Ureter (tissue), 1 donor: ENCODE measurements at regions not wholly inside any gene's neighbourhood (a gene's known extent, or its start where the extent isn't known, plus 50 kb on each side); places are given as distances from the start of the nearest gene placed in this dataset.

Source experiments
- DNase-seq: peaks from one replicate; pipeline ENCODE4 v3.0.0-alpha.2; 2020; ENCODE audit warnings: low spot score
- donor health status: DM: yes; HTN: yes; CAD: no.

GRCh38 chr16:51907680-51908079 is 639.3 kb downstream of the TOX3 start:
- DNase-seq = no peak

- DNase-seq = no peak
These were observed 646.6 kb downstream of the TOX3 start for GRCh38 chr16:51900221-51900780.

GRCh38 chr16:51898872-51899271 is 648.1 kb downstream of the TOX3 start:
- DNase-seq = no peak

GRCh38 chr16:51896013-51896412 is 650.9 kb downstream of the TOX3 start:
- DNase-seq = no peak

- no peak for DNase-seq
These were observed 654.5 kb downstream of the TOX3 start for GRCh38 chr16:51892293-51893007.

- DNase-seq = no peak
These were observed 658.4 kb downstream of the TOX3 start for GRCh38 chr16:51888534-51888933.

- DNase-seq = no peak
These were observed 658.9 kb downstream of the TOX3 start for GRCh38 chr16:51888016-51888415.

- no peak for DNase-seq
These were observed 660.5 kb downstream of the TOX3 start for GRCh38 chr16:51886456-51886855.

GRCh38 chr16:51884773-51885172 is 662.2 kb downstream of the TOX3 start:
- DNase-seq = no peak

- no peak for DNase-seq
These were observed 665.2 kb downstream of the TOX3 start for GRCh38 chr16:51881731-51882130.

GRCh38 chr16:51880776-51881175 is 666.2 kb downstream of the TOX3 start:
- no peak for DNase-seq

GRCh38 chr16:51877686-51878085 is 669.3 kb downstream of the TOX3 start:
- no peak for DNase-seq

GRCh38 chr16:51876934-51877333 is 670.0 kb downstream of the TOX3 start:
- DNase-seq = no peak

GRCh38 chr16:51876601-51876875 is 670.4 kb downstream of the TOX3 start:
- no peak for DNase-seq

- no peak for DNase-seq
These were observed 670.9 kb downstream of the TOX3 start for GRCh38 chr16:51875834-51876600.

- DNase-seq = no peak
These were observed 674.4 kb downstream of the TOX3 start for GRCh38 chr16:51872524-51872923.

- DNase-seq = no peak
These were observed 676.6 kb downstream of the TOX3 start for GRCh38 chr16:51870296-51870854.

- no peak for DNase-seq
These were observed 677.8 kb downstream of the TOX3 start for GRCh38 chr16:51869176-51869575.

- no peak for DNase-seq
These were observed 678.3 kb downstream of the TOX3 start for GRCh38 chr16:51868631-51869030.

- DNase-seq = no peak
These were observed 679.4 kb downstream of the TOX3 start for GRCh38 chr16:51867386-51868065.

GRCh38 chr16:51864575-51864974 is 682.4 kb downstream of the TOX3 start:
- DNase-seq = no peak

GRCh38 chr16:51854401-51854951 is 692.5 kb downstream of the TOX3 start:
- no peak for DNase-seq
